ENCODE measurements at regions not wholly inside any gene's neighbourhood (a gene's known extent, or its start where the extent isn't known, plus 50 kb on each side); places are given as distances from the start of the nearest gene placed in this dataset.

GRCh38 chr13:47829690-47830089 is 171.4 kb downstream of the SUCLA2 start:
- DNase-seq (ENCODE audit: low spot score) = no peak

- no peak for DNase-seq (ENCODE audit: low spot score)
These were observed 174.6 kb downstream of the SUCLA2 start for GRCh38 chr13:47826471-47826870.

GRCh38 chr13:47822036-47822435 is 179.0 kb downstream of the SUCLA2 start:
- no peak for DNase-seq (ENCODE audit: low spot score)

GRCh38 chr13:47816831-47817230 is 184.2 kb downstream of the SUCLA2 start:
- DNase-seq (ENCODE audit: low spot score) = no peak

GRCh38 chr13:47813718-47814117 is 187.4 kb downstream of the SUCLA2 start:
- no peak for DNase-seq (ENCODE audit: low spot score)

- DNase-seq (ENCODE audit: low spot score) = no peak
These were observed 191.7 kb downstream of the SUCLA2 start for GRCh38 chr13:47809411-47809810.

GRCh38 chr13:47803131-47803530 is 197.9 kb downstream of the SUCLA2 start:
- DNase-seq (ENCODE audit: low spot score) = no peak

- DNase-seq (ENCODE audit: low spot score) = no peak
These were observed 199.5 kb downstream of the SUCLA2 start for GRCh38 chr13:47801555-47801954.

GRCh38 chr13:47800593-47800992 is 200.5 kb downstream of the SUCLA2 start:
- no peak for DNase-seq (ENCODE audit: low spot score)

- DNase-seq (ENCODE audit: low spot score) = no peak
These were observed 202.2 kb downstream of the SUCLA2 start for GRCh38 chr13:47798906-47799305.

GRCh38 chr13:47798194-47798593 is 202.9 kb downstream of the SUCLA2 start:
- DNase-seq (ENCODE audit: low spot score) = no peak

- DNase-seq (ENCODE audit: low spot score) = no peak
These were observed 204.3 kb downstream of the SUCLA2 start for GRCh38 chr13:47796816-47797215.

GRCh38 chr13:47794963-47795362 is 206.1 kb downstream of the SUCLA2 start:
- DNase-seq (ENCODE audit: low spot score) = no peak

GRCh38 chr13:47790755-47791154 is 210.3 kb downstream of the SUCLA2 start:
- no peak for DNase-seq (ENCODE audit: low spot score)

GRCh38 chr13:47788844-47789243 is 212.2 kb downstream of the SUCLA2 start:
- no peak for DNase-seq (ENCODE audit: low spot score)

- DNase-seq (ENCODE audit: low spot score) = no peak
These were observed 226.4 kb downstream of the SUCLA2 start for GRCh38 chr13:47774671-47774994.

- DNase-seq (ENCODE audit: low spot score) = no peak
These were observed 236.3 kb downstream of the SUCLA2 start for GRCh38 chr13:47764817-47765216.

- DNase-seq (ENCODE audit: low spot score) = no peak
These were observed 243.5 kb downstream of the SUCLA2 start for GRCh38 chr13:47757466-47758080.

- no peak for DNase-seq (ENCODE audit: low spot score)
These were observed 253.2 kb downstream of the SUCLA2 start for GRCh38 chr13:47747901-47748300.

GRCh38 chr13:47726394-47726793 is 274.7 kb downstream of the SUCLA2 start:
- DNase-seq (ENCODE audit: low spot score) = peak; percentile 11

GRCh38 chr13:47723898-47724297 is 277.2 kb downstream of the SUCLA2 start:
- no peak for DNase-seq (ENCODE audit: low spot score)

GRCh38 chr13:47719164-47719563 is 281.9 kb downstream of the SUCLA2 start:
- no peak for DNase-seq (ENCODE audit: low spot score)

- no peak for DNase-seq (ENCODE audit: low spot score)
These were observed 282.5 kb downstream of the SUCLA2 start for GRCh38 chr13:47718556-47718955.

- DNase-seq (ENCODE audit: low spot score) = peak; percentile 73
These were observed 292.7 kb downstream of the SUCLA2 start for GRCh38 chr13:47708386-47708785.

- no peak for DNase-seq (ENCODE audit: low spot score)
These were observed 293.7 kb downstream of the SUCLA2 start for GRCh38 chr13:47707414-47707813.
